Activated CD4-positive, CD25-positive, alpha-beta regulatory T cell treated with anti-CD3 and anti-CD28 coated beads, Interleukin-2, amount 50 U/mL, for 72 hours (primary cell): ENCODE measurements at regions not wholly inside any gene's neighbourhood (a gene's known extent, or its start where the extent isn't known, plus 50 kb on each side); places are given as distances from the start of the nearest gene placed in this dataset.
"Not testable (repeated sequence)": the region's sequence is repeated elsewhere in the genome, so short reads cannot be mapped to it uniquely, and the experiment has no call there.

ENCODE experiments used
- DNase-seq: peaks from one replicate; pipeline ENCODE4 v3.0.0; 2021

- DNase-seq: no peak
These were observed 80.7 kb upstream of the CCDC167 start for GRCh38 chr6:37580176-37580955.

- DNase-seq: no peak
These were observed 79.9 kb upstream of the CCDC167 start for GRCh38 chr6:37579444-37580067.

GRCh38 chr6:37578104-37578503, 78.4 kb upstream of the CCDC167 start:
- DNase-seq: no peak

GRCh38 chr6:37576336-37576737, 76.6 kb upstream of the CCDC167 start:
- no peak for DNase-seq

GRCh38 chr6:37575221-37575620, 75.5 kb upstream of the CCDC167 start:
- DNase-seq: no peak

GRCh38 chr6:37572334-37572733, 72.6 kb upstream of the CCDC167 start:
- DNase-seq: no peak

- DNase-seq: no peak
These were observed 70.9 kb upstream of the CCDC167 start for GRCh38 chr6:37570482-37571133.

GRCh38 chr6:37569743-37570481, 70.2 kb upstream of the CCDC167 start:
- no peak for DNase-seq

- DNase-seq: no peak
These were observed 69.6 kb upstream of the CCDC167 start for GRCh38 chr6:37569317-37569716.

GRCh38 chr6:37566950-37567349, 67.3 kb upstream of the CCDC167 start:
- DNase-seq: no peak

- peak; percentile 86 for DNase-seq
These were observed 66.6 kb upstream of the CCDC167 start for GRCh38 chr6:37566111-37566949.

GRCh38 chr6:37565267-37566110, 65.8 kb upstream of the CCDC167 start:
- no peak for DNase-seq

- not testable (repeated sequence) for DNase-seq
These were observed 63.2 kb upstream of the CCDC167 start for GRCh38 chr6:37562926-37563288.

GRCh38 chr6:37561361-37561760, 61.7 kb upstream of the CCDC167 start:
- DNase-seq: no peak

- no peak for DNase-seq
These were observed 61.0 kb upstream of the CCDC167 start for GRCh38 chr6:37560737-37561103.

- no peak for DNase-seq
These were observed 59.8 kb upstream of the CCDC167 start for GRCh38 chr6:37559501-37559900.

GRCh38 chr6:37559050-37559449, 59.4 kb upstream of the CCDC167 start:
- no peak for DNase-seq

- DNase-seq: no peak
These were observed 59.0 kb upstream of the CCDC167 start for GRCh38 chr6:37558646-37559045.

- no peak for DNase-seq
These were observed 58.5 kb upstream of the CCDC167 start for GRCh38 chr6:37558168-37558567.

- DNase-seq: no peak
These were observed 58.0 kb upstream of the CCDC167 start for GRCh38 chr6:37557645-37558114.

- no peak for DNase-seq
These were observed 57.4 kb upstream of the CCDC167 start for GRCh38 chr6:37556881-37557644.
